ENCODE measurements at regions not wholly inside any gene's neighbourhood (a gene's known extent, or its start where the extent isn't known, plus 50 kb on each side); places are given as distances from the start of the nearest gene placed in this dataset.

DNA sequence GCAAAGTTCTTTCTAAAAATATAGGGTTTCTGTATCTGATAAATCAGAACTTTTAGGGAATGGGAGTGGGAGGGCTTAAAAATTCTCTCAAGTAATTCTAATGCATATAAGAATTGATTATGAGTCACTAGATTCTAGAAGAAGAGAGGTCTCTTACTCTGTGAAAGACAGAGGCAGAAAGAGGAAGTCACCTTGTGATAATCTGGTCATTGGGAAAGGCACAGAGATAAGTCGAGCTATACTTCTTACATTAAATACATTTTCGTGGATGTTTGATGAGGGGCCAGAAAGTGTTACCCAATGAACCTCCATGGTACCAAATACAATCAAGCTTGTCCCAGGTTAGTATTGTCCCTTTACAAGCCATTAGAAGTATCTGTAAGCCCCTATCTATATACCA, 134.4 kb downstream of the MAD2L1 start:
- no peak for DNase-seq

DNA sequence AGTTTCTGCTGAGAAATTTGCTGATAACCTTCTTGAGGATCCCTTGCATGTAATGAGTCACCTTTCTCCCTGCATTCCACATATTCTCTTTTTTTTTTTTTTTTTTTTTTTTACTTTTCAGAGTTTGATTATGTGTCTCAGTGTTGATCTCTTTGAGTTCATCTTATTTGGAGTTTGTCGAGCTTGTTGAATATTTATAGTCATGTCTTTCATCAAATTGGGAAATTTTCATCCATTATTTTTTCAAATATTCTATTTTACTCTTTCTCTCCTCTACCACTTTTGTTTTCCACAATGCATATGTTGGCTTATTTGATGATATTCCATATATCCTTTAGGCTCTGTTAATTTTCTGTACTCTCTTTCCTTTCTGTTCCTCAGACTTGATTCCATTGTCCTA, 136.1 kb downstream of the MAD2L1 start:
- no peak for DNase-seq

DNA sequence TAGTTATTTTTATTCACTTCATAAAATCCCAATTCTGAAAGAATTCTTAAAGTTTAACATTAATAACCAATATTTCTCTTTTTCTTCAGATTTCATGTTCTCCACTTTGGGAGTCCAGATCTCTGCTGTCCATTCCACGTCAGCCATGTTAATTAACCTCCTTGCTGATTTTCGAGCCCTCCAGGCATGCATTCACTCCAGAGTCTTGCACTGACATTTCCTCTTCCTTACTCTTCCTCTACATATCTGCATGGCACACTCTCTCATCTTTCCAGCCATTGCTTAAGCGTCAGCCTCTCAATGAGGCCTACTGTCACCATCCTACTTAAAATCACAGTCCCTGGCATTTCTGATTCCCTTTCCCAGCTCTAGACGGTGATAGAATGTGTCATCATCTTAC, 144.8 kb downstream of the MAD2L1 start:
- no peak for DNase-seq

DNA sequence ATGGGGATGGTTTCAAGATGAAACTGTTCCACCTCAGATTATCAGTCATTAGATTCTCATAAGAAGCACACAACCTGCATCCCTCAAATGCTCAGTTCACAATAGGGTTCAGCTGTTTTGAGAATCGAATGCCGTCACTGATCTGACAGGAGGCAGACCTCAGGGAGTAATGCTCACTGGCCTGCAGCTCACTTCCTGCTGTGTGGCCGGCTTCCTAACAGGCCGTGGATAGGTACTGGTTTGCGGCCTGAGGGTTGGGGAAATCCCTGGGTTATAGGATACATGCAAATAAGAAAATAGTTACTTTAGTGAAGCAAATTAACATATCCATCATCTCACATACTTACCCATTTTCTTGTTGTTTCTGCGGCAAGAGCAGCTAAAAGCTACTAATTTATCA, 160.4 kb downstream of the MAD2L1 start:
- no peak for DNase-seq

DNA sequence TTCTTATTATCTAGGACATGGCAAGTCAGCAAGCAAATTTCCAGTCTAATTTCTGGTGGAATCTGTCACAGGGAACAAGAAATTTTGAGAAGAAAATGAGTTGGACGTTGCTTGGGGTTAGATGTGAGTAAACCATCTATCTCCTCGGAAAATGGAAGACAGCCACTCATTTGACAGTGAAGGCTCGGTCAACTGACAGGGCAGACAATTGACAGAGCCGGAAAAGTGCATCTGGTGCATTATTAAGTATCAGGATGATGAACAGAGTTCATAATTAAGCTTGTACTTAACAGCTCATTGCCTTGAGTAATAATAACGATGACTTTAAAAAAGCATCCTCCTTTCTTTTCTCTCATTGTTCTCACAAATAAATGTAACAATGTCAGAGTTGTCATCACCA, 168.4 kb downstream of the MAD2L1 start:
- no peak for DNase-seq

DNA sequence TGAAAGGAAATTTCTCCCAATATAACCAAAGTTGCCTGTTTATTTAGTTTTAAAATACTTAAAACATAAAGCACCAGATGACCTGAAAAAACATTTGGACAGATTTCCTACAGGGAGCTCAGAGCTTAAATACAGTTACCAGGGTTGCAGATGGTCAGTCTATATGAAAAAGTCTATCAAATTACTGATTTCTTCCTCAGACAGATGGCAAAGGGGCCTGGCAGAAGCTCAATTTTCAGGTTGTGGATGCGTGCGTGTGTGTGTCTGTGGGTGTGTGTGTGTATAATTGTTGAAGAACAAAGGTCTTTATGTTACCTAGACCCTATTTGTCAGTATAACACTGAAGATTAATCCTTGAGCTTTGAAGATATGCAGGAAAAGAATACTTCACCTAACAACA, 169.4 kb downstream of the MAD2L1 start:
- DNase-seq = no peak

DNA sequence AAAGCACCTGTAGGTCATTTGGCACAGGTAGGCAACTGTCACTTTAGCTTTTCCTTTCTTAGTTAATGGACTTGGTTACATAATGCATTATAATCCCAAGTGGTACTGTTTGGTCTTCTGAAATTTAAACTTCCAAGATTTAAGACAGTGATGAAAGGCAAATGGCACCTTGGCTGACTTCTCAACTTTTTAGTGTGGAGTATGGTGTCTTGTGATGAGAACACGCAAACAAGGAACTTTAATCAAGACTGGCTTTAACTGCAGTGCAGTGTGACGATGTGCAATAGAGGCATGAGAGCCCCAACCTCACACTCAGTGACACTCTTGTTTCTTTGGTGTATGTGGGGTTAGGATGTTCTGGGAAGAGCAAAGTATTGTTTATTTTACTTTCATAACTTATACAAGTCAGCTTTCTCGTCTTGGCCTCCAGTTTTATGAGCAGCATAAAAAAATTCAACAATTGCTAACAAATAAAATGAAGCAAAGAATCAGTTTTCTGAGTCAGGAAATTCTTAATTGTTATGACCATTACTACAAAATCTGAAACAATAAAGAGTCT, 171.9 kb downstream of the MAD2L1 start:
- DNase-seq = peak; percentile 38

DNA sequence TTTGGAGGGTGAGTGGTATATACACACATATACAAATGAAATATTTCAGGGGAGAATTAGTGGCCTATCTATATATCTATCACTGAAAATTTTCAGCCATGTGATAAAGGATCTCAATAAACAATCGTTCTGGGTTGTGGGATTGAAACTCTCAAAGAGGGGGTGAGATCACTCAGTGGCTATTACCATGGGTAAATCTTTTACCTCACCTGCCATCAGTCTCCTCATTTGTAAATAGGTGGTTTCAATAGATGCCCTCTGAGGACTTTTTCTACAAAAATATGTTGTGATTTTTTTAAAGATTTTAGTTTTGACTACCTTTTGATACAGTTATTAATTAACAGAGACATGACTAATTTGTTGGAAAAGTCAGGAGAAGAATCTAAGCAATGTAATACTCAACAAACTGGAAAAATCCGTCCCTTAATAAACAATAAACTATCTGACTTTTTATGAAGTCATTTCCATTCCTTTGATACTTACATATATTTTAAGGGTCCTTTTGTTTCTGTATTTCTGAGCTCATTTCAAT, 192.8 kb downstream of the MAD2L1 start:
- DNase-seq = no peak

DNA sequence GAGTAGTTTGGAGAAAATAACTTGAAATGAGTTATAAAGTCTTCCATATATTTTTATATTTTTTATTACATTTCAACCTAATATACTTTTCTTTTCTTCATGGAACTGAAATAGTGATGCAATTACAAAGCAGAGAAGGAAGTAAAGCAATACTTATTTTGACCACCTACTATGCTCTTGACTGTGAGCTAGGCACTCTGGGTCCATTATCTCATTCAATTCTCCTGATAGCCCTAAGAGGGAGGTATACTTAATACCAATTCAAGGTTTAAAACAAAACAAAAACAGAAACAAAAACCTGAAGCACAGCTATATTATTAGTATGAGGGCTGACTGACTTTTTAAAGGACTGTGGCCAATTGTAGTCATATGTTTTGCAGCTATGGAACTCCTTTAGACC, 193.5 kb downstream of the MAD2L1 start:
- no peak for DNase-seq

DNA sequence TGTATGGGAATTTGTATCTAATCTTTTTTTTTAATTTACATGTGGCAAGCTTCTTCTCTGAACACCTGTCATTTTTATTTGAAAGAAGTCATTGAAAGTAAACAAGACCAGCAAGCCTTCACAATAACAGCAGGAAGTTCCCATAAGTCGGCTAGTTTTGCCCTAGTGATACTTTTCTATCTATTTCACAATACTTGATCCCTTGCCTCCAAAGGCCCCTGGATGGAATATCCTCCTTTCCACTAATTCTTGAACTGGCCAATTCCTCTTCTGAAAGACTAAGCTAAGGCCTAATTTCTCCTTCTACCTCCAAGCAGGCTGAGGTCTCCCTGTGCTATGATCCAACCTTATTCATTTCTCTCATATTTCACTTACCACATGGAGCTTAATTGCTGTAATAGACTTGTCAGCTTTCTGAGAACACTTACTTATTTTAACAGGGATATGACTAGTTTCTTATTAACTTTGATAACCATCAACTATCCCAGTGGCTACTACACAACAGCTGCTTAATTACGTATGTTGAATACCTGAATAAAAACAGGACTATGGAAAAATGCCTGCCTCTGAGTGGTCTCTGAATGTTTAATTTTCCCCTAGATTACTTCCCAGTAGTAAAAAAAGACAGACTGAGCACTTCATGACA, 194.2 kb downstream of the MAD2L1 start:
- DNase-seq = no peak

DNA sequence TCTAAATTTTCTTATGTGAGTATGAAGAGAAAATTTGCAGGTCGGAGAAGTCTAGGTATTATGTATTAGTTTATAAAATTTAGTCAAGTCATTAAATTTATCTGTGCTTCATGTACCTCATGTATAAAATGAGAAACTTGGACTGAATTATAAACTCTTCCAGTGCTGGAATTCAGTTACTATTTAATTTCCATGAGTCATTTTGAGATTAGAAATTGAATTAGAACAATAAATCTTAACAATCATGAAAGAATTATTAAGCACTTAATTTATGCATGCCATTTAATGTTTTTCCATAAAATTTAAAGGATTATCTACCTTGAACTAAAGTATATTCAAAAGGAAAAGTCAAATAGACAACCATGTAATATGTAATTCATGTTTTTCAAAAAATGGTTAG, 195.8 kb downstream of the MAD2L1 start:
- no peak for DNase-seq

DNA sequence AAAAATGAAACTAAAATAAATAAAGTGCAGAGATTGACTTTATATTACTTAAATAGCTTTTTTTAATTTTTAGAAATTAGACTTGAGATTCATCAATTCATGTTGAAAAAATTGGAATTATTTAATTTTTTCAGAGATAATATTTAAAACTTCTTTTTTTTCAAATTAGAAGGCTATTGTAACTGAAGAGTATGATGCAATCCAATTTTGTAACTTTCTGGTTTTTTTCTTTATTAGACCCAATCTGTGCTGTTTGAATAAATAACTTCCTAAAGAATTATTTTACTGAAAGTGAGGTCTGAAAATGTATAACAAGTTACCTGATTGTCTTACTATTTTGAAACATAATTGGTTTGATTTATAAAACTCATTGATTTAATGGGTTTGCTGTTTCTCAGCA, 200.9 kb downstream of the MAD2L1 start:
- DNase-seq = no peak

DNA sequence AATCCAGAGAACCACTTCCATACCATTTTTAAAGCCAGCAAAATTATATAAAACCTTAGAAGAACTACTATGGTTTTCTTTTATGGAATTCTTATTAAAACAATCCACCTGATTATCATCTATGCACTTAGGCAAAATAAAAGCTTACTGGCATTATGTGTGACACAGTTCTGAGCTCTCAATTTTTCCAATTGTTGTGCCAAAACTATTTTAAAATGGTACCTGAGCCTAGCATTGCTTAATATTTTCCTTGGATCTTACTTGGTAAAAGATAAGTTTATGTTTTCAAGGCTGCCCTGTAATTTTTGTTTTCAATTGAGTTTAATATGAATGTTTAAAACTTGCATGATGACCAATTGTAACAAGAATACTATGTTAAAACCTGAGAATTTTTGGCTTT, 201.3 kb downstream of the MAD2L1 start:
- no peak for DNase-seq

DNA sequence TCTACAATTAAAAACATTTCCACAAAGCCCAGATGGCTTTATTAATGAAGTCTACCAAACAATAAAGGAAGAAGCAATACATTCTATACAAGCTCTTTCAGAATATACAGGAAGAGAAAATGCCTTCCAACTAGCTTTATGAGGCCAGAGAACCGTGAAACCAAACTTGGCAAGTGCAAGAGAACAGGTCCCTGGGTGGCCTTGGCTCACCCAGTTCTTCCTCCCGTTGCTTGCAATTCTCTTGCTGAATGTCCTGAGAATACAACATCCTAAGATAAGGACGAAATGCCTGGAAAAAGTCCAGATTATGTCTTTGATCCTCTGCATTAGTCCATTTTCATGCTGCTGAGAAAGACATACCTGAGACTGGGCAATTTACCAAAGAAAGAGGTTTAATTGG, 204.9 kb downstream of the MAD2L1 start:
- no peak for DNase-seq

DNA sequence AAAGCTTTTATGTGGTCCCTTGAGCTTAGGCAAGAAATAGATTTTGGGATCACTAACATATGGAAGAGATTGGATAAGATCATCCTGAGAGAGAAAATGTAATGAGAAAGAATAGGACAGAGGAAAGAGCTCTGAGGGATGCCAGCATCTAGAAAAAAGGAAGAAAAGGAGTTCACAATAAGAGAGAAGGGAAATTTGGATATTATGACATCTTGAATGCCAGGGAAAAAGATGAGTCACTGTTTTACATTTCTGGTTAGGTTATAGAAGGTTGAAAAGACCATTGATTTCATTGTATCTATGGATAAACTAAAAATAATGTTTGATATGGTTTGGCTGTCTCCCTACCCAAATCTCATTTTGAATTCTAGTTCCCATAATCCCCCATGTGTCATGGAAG, 208.5 kb downstream of the MAD2L1 start:
- DNase-seq = no peak

DNA sequence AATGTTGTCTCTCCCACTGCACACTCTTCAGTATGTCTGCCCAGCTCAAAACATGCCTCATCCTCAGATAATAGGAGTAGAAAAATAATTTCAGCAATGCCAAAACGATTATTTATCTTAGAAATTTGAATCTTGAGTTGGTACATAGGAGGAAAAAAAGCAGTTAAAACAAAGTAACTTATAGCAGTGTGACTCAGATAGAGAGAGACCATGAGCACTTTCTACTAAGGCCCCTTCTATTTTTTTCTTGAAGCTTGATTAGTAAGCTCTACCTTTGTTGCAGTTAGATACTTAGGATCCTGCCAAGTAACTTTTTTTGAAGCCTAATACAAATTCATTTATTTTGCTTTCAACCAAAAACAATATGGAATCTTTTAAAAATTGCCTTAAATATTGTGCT, 212.3 kb downstream of the MAD2L1 start:
- no peak for DNase-seq

DNA sequence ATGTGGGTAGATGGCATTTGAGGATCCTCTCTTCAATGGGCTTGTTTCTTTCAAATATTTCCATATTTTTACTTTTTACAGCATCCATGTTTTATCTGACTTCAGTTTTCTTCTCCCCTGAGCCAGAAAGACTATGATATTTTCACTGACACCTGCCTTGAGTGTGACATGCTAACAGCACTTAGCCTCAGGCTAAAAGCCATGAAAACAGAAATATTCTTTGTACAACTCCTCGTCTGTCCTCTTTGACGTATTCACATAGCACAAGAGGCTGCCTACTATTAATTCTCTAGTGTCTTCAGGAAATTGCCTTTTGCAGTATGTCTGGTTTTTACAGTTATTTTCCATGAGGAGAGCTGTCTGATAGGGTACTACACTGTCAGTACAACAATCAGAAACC, 215.0 kb downstream of the MAD2L1 start:
- no peak for DNase-seq

DNA sequence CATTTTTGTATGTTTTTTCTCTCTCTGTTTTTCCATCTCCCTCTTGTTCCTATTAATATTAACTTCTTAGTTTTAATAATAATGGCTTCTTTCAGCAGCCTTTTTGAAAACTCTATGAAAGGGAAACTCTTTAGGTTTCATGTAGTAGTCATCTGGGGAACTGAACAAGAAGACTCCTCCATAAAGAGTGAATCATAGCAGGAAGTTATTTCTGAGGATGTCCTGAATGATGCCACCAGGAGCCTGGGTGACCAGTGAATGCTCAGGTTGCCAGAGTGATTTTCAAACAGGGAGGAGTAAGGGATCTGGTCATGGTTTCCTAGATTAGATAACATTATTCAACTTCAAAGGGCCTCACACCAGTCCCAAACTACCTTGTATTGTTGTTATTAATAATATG, 212.8 kb upstream of the PDE5A start:
- DNase-seq = no peak

DNA sequence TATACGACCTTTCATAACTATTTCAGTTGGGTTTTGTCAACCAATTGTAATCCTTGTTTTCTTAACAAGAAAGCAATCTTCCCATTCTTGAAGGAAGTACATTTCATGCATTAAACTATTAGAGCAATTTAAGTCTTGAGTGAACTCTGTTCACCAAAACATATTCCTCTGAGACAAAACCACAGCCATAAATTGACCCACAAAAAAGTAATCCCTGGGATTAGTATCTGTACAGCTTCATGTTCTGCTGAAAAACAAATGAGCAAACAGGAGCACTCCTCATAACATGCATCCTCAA, 207.0 kb upstream of the PDE5A start:
- DNase-seq = peak; percentile 2

DNA sequence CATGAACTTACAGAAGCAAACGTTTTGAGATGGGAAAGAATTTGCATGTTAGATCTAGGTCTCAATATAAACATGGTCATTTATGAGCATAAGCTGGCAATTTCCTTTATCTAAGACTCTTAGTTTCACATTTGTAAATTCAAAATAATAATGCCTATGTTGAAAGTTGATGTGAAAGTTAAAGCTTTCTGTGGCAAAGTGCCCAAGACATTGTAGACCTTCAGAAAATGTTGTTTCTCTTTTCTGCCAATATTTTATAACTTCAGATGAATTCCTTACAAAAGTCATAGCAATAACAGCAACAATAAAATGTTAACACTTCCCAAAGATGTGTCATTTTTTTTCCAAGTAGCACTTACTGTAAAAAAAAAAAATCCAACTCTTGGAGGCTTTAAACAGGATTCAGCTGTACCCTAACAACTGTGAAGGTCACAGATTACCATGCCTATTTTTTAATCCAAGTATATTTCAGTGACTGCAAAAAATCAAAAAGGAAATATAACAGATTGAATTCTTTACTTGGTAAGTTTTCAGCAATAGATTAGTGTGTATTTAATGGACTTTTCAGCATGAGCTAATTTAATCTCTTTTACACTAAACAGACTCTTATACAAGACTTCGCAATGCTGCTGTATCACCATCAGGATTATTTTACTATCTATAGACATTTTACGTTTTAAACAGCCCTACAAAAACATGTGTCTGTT, 206.5 kb upstream of the PDE5A start:
- peak; percentile 40 for DNase-seq

DNA sequence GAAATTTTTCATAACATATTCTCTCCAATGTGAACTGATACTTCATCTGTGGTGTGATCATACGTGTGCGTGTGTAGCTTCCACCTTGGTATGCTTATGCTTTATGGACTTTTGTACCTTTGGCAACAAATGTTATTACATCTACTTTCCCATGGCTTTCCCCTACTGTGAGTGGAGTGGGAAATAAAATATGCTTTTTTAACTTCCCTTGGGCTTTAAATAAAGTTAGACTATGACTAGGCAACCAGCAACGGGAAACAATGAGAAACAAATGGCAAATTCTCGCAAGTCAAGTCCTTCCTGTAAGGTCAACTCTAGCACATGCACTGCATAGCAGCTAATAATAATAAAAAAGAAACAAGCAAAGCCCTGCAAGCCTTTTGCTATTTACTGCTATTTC, 205.0 kb upstream of the PDE5A start:
- DNase-seq = peak; percentile 5

DNA sequence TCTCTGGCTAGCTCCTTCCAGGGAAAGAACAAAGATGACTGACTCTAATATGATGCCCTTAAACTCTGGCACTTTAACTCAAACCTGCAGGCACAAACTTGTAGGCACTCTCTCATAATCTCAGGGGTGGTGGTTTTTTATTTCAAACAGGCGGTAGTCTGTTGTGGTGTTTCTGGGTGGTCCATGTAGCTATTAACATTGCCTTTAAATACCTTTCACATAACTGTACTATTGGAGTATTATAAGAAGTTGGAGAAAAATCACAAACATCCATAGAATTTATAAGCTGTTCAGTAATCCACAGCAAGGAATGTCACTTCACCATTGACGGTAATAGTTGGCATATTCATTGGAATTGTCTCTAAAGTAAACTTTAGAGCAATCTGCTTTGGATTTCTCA, 204.2 kb upstream of the PDE5A start:
- no peak for DNase-seq

DNA sequence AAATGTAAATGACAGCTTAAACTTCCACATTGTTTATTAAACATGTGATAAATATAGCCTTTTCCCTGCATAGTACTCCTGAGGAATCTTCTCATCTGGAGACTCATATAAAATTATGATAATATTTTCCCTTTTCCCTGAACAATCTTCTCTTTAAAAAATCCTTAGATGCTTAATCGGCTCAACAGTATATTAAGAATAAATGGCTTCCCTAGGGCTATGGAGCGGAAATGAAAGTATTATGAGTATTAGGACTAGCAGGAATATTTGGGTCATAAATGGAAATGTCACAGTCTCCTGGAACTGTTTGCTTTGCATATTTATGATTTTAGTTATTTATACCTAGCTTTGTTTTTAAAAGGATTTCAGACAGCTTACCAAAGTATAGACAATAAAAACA, 200.7 kb upstream of the PDE5A start:
- no peak for DNase-seq

DNA sequence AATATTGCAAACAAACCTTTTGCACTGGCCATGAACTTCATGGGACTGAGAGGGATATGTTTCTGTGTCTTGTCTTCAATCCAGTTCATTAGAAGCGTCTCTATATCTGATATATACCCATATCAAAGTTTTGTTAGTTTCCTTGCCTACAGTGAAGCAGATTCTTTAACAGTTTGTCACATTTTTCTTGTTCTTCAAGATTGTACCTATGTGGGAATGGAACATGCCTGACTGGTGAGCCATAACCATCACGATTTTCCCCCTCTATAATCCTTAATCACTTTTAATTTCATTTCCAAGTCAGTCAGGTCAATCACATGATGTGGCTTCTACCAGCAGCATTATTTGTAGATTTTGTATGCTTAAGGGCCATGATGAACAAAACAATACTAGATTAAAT, 197.1 kb upstream of the PDE5A start:
- DNase-seq = no peak

Measured in tongue (tissue), 1 donor.